ENCODE measurements at regions not wholly inside any gene's neighbourhood (a gene's known extent, or its start where the extent isn't known, plus 50 kb on each side); places are given as distances from the start of the nearest gene placed in this dataset.

- Mint-ChIP-seq H3K4me3 (no peak overlapping the region), H3K27me3 (peaks cover 14 to 15% of the 10 kb centered on the region in 2 donors)
These were observed 111.2 kb upstream of the FGF3 start for GRCh38 chr11:69930081-69931059.

GRCh38 chr11:69931060-69931910 lies 112.1 kb upstream of the FGF3 start:
- Mint-ChIP-seq H3K9me3 (no peaks in the 10 kb centered on the region), H3K27ac (no peak overlapping the region), H3K4me1 (ENCODE audit: low read depth in 2 of 2) (no peaks in the 10 kb centered on the region), H3K27me3 (peaks cover 8 to 9% of the 10 kb centered on the region in 2 donors), H3K36me3 (no peaks in the 10 kb centered on the region), H3K4me3 (no peak overlapping the region)
- ATAC-seq (peak in 1 of 2 donors; percentile 5), DNase-seq (ENCODE audit: low spot score) (peak; percentile 54)

More at GRCh38 chr11:69930081-69931059, 111.2 kb upstream of the FGF3 start:
- H3K27ac Mint-ChIP-seq = no peak overlapping the region
- DNase-seq (ENCODE audit: low spot score) = peak; percentile 48
- no peaks in the 10 kb centered on the region for H3K4me1 Mint-ChIP-seq (ENCODE audit: low read depth in 2 of 2)
- H3K9me3 Mint-ChIP-seq = no peaks in the 10 kb centered on the region
- no peak for ATAC-seq
- H3K36me3 Mint-ChIP-seq = no peaks in the 10 kb centered on the region

GRCh38 chr11:69931994-69932910 lies 113.0 kb upstream of the FGF3 start:
- Mint-ChIP-seq H3K4me3 (no peak overlapping the region), H3K27me3 (peaks cover 4 to 8% of the 10 kb centered on the region in 2 donors), H3K27ac (no peak overlapping the region), H3K9me3 (no peaks in the 10 kb centered on the region), H3K4me1 (ENCODE audit: low read depth in 2 of 2) (no peaks in the 10 kb centered on the region), H3K36me3 (no peaks in the 10 kb centered on the region)
- ATAC-seq = no peak
- DNase-seq (ENCODE audit: low spot score) = peak; percentile 18

GRCh38 chr11:69934861-69935494 lies 115.8 kb upstream of the FGF3 start:
- ATAC-seq (peak in 1 of 2 donors; percentile 15), DNase-seq (ENCODE audit: low spot score) (peak; percentile 51)
- Mint-ChIP-seq H3K9me3 (no peaks in the 10 kb centered on the region), H3K36me3 (no peaks in the 10 kb centered on the region), H3K27me3 (peaks cover 4 to 8% of the 10 kb centered on the region in 2 donors), H3K27ac (peak overlapping the region in 1 of 2 donors; percentile 62), H3K4me3 (no peak overlapping the region), H3K4me1 (ENCODE audit: low read depth in 2 of 2) (no peaks in the 10 kb centered on the region)

- Mint-ChIP-seq H3K4me3 (no peak overlapping the region), H3K36me3 (no peaks in the 10 kb centered on the region), H3K27me3 (peaks cover 8 to 9% of the 10 kb centered on the region in 2 donors), H3K4me1 (ENCODE audit: low read depth in 2 of 2) (no peaks in the 10 kb centered on the region), H3K27ac (no peak overlapping the region), H3K9me3 (no peaks in the 10 kb centered on the region)
- no peak for ATAC-seq
- no peak for DNase-seq (ENCODE audit: low spot score)
These were observed 116.8 kb upstream of the FGF3 start for GRCh38 chr11:69935941-69936505.

GRCh38 chr11:69936771-69937170 lies 117.6 kb upstream of the FGF3 start:
- H3K27me3 Mint-ChIP-seq = peaks cover 8 to 9% of the 10 kb centered on the region in 2 donors
- H3K9me3 Mint-ChIP-seq = no peaks in the 10 kb centered on the region

GRCh38 chr11:69938206-69938605 lies 119.0 kb upstream of the FGF3 start:
- Mint-ChIP-seq H3K27ac (no peak overlapping the region), H3K4me1 (ENCODE audit: low read depth in 2 of 2) (no peaks in the 10 kb centered on the region), H3K27me3 (peaks cover 8 to 12% of the 10 kb centered on the region in 2 donors), H3K36me3 (no peaks in the 10 kb centered on the region), H3K4me3 (no peak overlapping the region), H3K9me3 (no peaks in the 10 kb centered on the region)
- DNase-seq (ENCODE audit: low spot score) (peak; percentile 42), ATAC-seq (no peak)

More at GRCh38 chr11:69936771-69937170, 117.6 kb upstream of the FGF3 start:
- DNase-seq (ENCODE audit: low spot score) (no peak), ATAC-seq (no peak)
- Mint-ChIP-seq H3K27ac (no peak overlapping the region), H3K4me1 (ENCODE audit: low read depth in 2 of 2) (no peaks in the 10 kb centered on the region), H3K36me3 (no peaks in the 10 kb centered on the region), H3K4me3 (no peak overlapping the region)

GRCh38 chr11:69939551-69940245 lies 120.5 kb upstream of the FGF3 start:
- no peak overlapping the region for H3K27ac Mint-ChIP-seq
- DNase-seq (ENCODE audit: low spot score) = no peak
- no peaks in the 10 kb centered on the region for H3K36me3 Mint-ChIP-seq
- ATAC-seq = no peak
- peaks cover 4 to 10% of the 10 kb centered on the region in 2 donors for H3K27me3 Mint-ChIP-seq
- no peaks in the 10 kb centered on the region for H3K4me1 Mint-ChIP-seq (ENCODE audit: low read depth in 2 of 2)
- no peak overlapping the region for H3K4me3 Mint-ChIP-seq
- no peaks in the 10 kb centered on the region for H3K9me3 Mint-ChIP-seq

DNA sequence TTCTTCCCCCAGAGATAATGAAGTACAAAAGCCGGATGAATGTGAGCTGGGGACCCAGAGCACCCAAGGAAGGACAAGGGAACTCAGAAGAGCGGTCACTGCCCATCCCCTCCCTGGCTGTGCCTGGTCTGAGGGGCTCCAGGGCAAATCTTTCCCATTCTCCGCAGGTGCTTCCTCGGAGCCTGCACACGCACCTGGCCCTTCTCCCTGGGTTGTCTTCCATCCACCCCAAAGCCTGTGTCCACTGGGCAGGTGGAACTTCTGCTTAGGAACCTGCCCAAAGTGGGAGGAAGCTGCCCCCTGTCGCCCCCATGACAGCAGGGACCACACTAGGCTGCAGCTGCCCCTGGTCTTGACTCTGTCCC lies 121.0 kb upstream of the FGF3 start:
- ATAC-seq = no peak
- H3K4me1 Mint-ChIP-seq (ENCODE audit: low read depth in 2 of 2) = no peaks in the 10 kb centered on the region
- H3K36me3 Mint-ChIP-seq = no peaks in the 10 kb centered on the region
- H3K27me3 Mint-ChIP-seq = peaks cover 0 to 8% of the 10 kb centered on the region in 2 donors
- no peak overlapping the region for H3K27ac Mint-ChIP-seq
- H3K4me3 Mint-ChIP-seq = no peak overlapping the region
- no peaks in the 10 kb centered on the region for H3K9me3 Mint-ChIP-seq
- no peak for DNase-seq (ENCODE audit: low spot score)

- Mint-ChIP-seq H3K36me3 (no peaks in the 10 kb centered on the region), H3K4me3 (no peak overlapping the region), H3K4me1 (ENCODE audit: low read depth in 2 of 2) (no peaks in the 10 kb centered on the region), H3K27ac (no peak overlapping the region), H3K9me3 (no peaks in the 10 kb centered on the region), H3K27me3 (peaks cover 0 to 8% of the 10 kb centered on the region in 2 donors)
- DNase-seq (ENCODE audit: low spot score) (no peak), ATAC-seq (no peak)
These were observed 122.5 kb upstream of the FGF3 start for GRCh38 chr11:69941546-69942332.

- DNase-seq (ENCODE audit: low spot score) (no peak), ATAC-seq (no peak)
- no peak overlapping the region for H3K27ac Mint-ChIP-seq
- H3K27me3 Mint-ChIP-seq = peaks cover 0 to 8% of the 10 kb centered on the region in 2 donors
- H3K4me3 Mint-ChIP-seq = no peak overlapping the region
- H3K9me3 Mint-ChIP-seq = no peaks in the 10 kb centered on the region
- no peaks in the 10 kb centered on the region for H3K36me3 Mint-ChIP-seq
- H3K4me1 Mint-ChIP-seq (ENCODE audit: low read depth in 2 of 2) = no peaks in the 10 kb centered on the region
These were observed 123.2 kb upstream of the FGF3 start for GRCh38 chr11:69942333-69942820.
